ENCODE measurements at regions not wholly inside any gene's neighbourhood (a gene's known extent, or its start where the extent isn't known, plus 50 kb on each side); places are given as distances from the start of the nearest gene placed in this dataset.

- no peak for DNase-seq (ENCODE audit: low read depth, low spot score)
- no peak for TF ChIP-seq CTCF (IDR thresholded peaks at IDR 0.05; ENCODE audit: low read depth, low read length)
- in situ Hi-C loops (cut with HindIII; ENCODE audit: low sequenced_read_pairs) = no loop called here
- no peak overlapping the region for H3K4me3 ChIP-seq (ENCODE audit: low read depth, low read length)
Measured at GRCh38 chr20:10873026-10873425, 199.2 kb upstream of the JAG1 start.

- TF ChIP-seq CTCF (IDR thresholded peaks at IDR 0.05; ENCODE audit: low read depth, low read length) = no peak
- DNase-seq (ENCODE audit: low read depth, low spot score) = no peak
- H3K4me3 ChIP-seq (ENCODE audit: low read depth, low read length) = no peak overlapping the region
- in situ Hi-C loops (cut with HindIII; ENCODE audit: low sequenced_read_pairs) = no loop called here
Measured at GRCh38 chr20:10875653-10876052, 201.9 kb upstream of the JAG1 start.

GRCh38 chr20:10876558-10876957 is 202.8 kb upstream of the JAG1 start:
- no peak for TF ChIP-seq CTCF (IDR thresholded peaks at IDR 0.05; ENCODE audit: low read depth, low read length)
- no peak overlapping the region for H3K4me3 ChIP-seq (ENCODE audit: low read depth, low read length)
- in situ Hi-C loops (cut with HindIII; ENCODE audit: low sequenced_read_pairs) = no loop called here
- no peak for DNase-seq (ENCODE audit: low read depth, low spot score)

- in situ Hi-C loops (cut with HindIII; ENCODE audit: low sequenced_read_pairs) = no loop called here
- no peak for TF ChIP-seq CTCF (IDR thresholded peaks at IDR 0.05; ENCODE audit: low read depth, low read length)
- H3K4me3 ChIP-seq (ENCODE audit: low read depth, low read length) = no peak overlapping the region
- no peak for DNase-seq (ENCODE audit: low read depth, low spot score)
Measured at GRCh38 chr20:10877342-10877741, 203.5 kb upstream of the JAG1 start.

- H3K4me3 ChIP-seq (ENCODE audit: low read depth, low read length) = no peak overlapping the region
- no peak for DNase-seq (ENCODE audit: low read depth, low spot score)
- in situ Hi-C loops (cut with HindIII; ENCODE audit: low sequenced_read_pairs) = no loop called here
- TF ChIP-seq CTCF (IDR thresholded peaks at IDR 0.05; ENCODE audit: low read depth, low read length) = no peak
Measured at GRCh38 chr20:10883166-10883565, 209.4 kb upstream of the JAG1 start.

GRCh38 chr20:10893321-10893720 is 219.5 kb upstream of the JAG1 start:
- in situ Hi-C loops (cut with HindIII; ENCODE audit: low sequenced_read_pairs) = no loop called here
- no peak overlapping the region for H3K4me3 ChIP-seq (ENCODE audit: low read depth, low read length)
- TF ChIP-seq CTCF (IDR thresholded peaks at IDR 0.05; ENCODE audit: low read depth, low read length) = no peak
- no peak for DNase-seq (ENCODE audit: low read depth, low spot score)

- in situ Hi-C loops (cut with HindIII; ENCODE audit: low sequenced_read_pairs) = no loop called here
- TF ChIP-seq CTCF (IDR thresholded peaks at IDR 0.05; ENCODE audit: low read depth, low read length) = no peak
- no peak overlapping the region for H3K4me3 ChIP-seq (ENCODE audit: low read depth, low read length)
- no peak for DNase-seq (ENCODE audit: low read depth, low spot score)
Measured at GRCh38 chr20:10897336-10897735, 223.5 kb upstream of the JAG1 start.

Measured in astrocyte of the spinal cord (primary cell).